ENCODE measurements at regions not wholly inside any gene's neighbourhood (a gene's known extent, or its start where the extent isn't known, plus 50 kb on each side); places are given as distances from the start of the nearest gene placed in this dataset.

GRCh38 chr3:174505266-174505665, 353.9 kb upstream of the NAALADL2 start:
- no peak overlapping the region for H3K4me3 ChIP-seq (ENCODE audit: control insufficient read depth, low read depth, low read length)
- DNase-seq (ENCODE audit: low read depth) = no peak
- no peak for TF ChIP-seq CTCF (IDR thresholded peaks at IDR 0.05; ENCODE audit: control insufficient read depth, insufficient read depth, low read depth, low read length, missing control alignments)

- H3K4me3 ChIP-seq (ENCODE audit: control insufficient read depth, low read depth, low read length) = no peak overlapping the region
- DNase-seq (ENCODE audit: low read depth) = no peak
- no peak for TF ChIP-seq CTCF (IDR thresholded peaks at IDR 0.05; ENCODE audit: control insufficient read depth, insufficient read depth, low read depth, low read length, missing control alignments)
These were observed 334.9 kb upstream of the NAALADL2 start for GRCh38 chr3:174524203-174524602.

GRCh38 chr3:174529298-174529697, 329.8 kb upstream of the NAALADL2 start:
- H3K4me3 ChIP-seq (ENCODE audit: control insufficient read depth, low read depth, low read length) = no peak overlapping the region
- no peak for TF ChIP-seq CTCF (IDR thresholded peaks at IDR 0.05; ENCODE audit: control insufficient read depth, insufficient read depth, low read depth, low read length, missing control alignments)
- no peak for DNase-seq (ENCODE audit: low read depth)

- TF ChIP-seq CTCF (IDR thresholded peaks at IDR 0.05; ENCODE audit: control insufficient read depth, insufficient read depth, low read depth, low read length, missing control alignments) = no peak
- no peak for DNase-seq (ENCODE audit: low read depth)
- no peak overlapping the region for H3K4me3 ChIP-seq (ENCODE audit: control insufficient read depth, low read depth, low read length)
These were observed 327.7 kb upstream of the NAALADL2 start for GRCh38 chr3:174531262-174531982.

GRCh38 chr3:174532216-174532615, 326.9 kb upstream of the NAALADL2 start:
- TF ChIP-seq CTCF (IDR thresholded peaks at IDR 0.05; ENCODE audit: control insufficient read depth, insufficient read depth, low read depth, low read length, missing control alignments) = no peak
- DNase-seq (ENCODE audit: low read depth) = no peak

GRCh38 chr3:174532776-174533175, 326.4 kb upstream of the NAALADL2 start:
- H3K4me3 ChIP-seq (ENCODE audit: control insufficient read depth, low read depth, low read length) = no peak overlapping the region
- no peak for TF ChIP-seq CTCF (IDR thresholded peaks at IDR 0.05; ENCODE audit: control insufficient read depth, insufficient read depth, low read depth, low read length, missing control alignments)
- no peak for DNase-seq (ENCODE audit: low read depth)

More at GRCh38 chr3:174532216-174532615, 326.9 kb upstream of the NAALADL2 start:
- no peak overlapping the region for H3K4me3 ChIP-seq (ENCODE audit: control insufficient read depth, low read depth, low read length)

Data from AG09309 (cell line).